A549 (cell line): ENCODE measurements at regions not wholly inside any gene's neighbourhood (a gene's known extent, or its start where the extent isn't known, plus 50 kb on each side); places are given as distances from the start of the nearest gene placed in this dataset.
A peak's percentile ranks its signal among the peaks of the same experiment; 100 is the strongest.

Experiments used
- ATAC-seq, 2 experiments: fragments of 200-7000 bp in 1 of 2; fragments of >200 bp in 1 of 2; cut with Nextera tagmentation in 1 of 2; cut with Tn5 transposase in 1 of 2; 3 replicates each; pipeline versions ENCODE4 v1.8.0 to v1.9.1; 2018 to 2020; ENCODE audit warnings: mild to moderate bottlenecking in 1 of 2, moderate library complexity in 1 of 2
- CTCF ChIA-PET: fragments of 300-600 bp; sonication (Branson Sonifier 250); formaldehyde crosslinking; extraction: SDS; loops from one replicate; lab custom pipeline; 2021; ENCODE audit warnings: antibody characterized with exemption, inconsistent platforms; lab: Yijun Ruan, JAX
- POLR2A ChIA-PET: fragments of 350-600 bp; formaldehyde crosslinking; extraction: SDS; loops from one replicate; lab custom pipeline; 2021; ENCODE audit warnings: antibody characterized with exemption, inconsistent platforms; lab: Yijun Ruan, JAX
- DNase-seq, 2 experiments: peaks; one replicate each; pipeline versions ENCODE4 v3.0.0 to v3.0.0-alpha.2; 2011 to 2016; ENCODE audit warnings: low read depth in 1 of 2, low spot score in 1 of 2
- FAIRE-seq: peaks from 2 replicates; lab custom pipeline; 2011; peaks lifted over from hg19 to GRCh38; lab: Jason Lieb, UNC
- H3K27ac ChIP-seq, 2 experiments: fragments of >200 bp; sonication (Bioruptor Twin); formaldehyde crosslinking; 3 replicates each; pipeline ENCODE4 v1.5.1; 2016 to 2017
- H3K4me1 ChIP-seq: fragments of >200 bp; sonication (Bioruptor Twin); formaldehyde crosslinking; 3 replicates; pipeline ENCODE4 v1.6.1; 2016
- H3K4me2 ChIP-seq: fragments of >200 bp; sonication (Bioruptor Twin); formaldehyde crosslinking; 3 replicates; pipeline ENCODE4 v1.6.1; 2016
- H3K4me3 ChIP-seq: fragments of >200 bp; sonication (Bioruptor Twin); formaldehyde crosslinking; 3 replicates; pipeline ENCODE4 v1.5.1; 2016
- H3K9me3 ChIP-seq: fragments of >200 bp; sonication (Bioruptor Twin); formaldehyde crosslinking; 3 replicates; pipeline ENCODE4 v1.6.1; 2016
- BCL3 ChIP-seq: fragments of >200 bp; sonication (Bioruptor Twin); formaldehyde crosslinking; IDR thresholded peaks from 3 replicates; pipeline ENCODE4 v1.6.1; 2016
- BHLHE40 ChIP-seq: IDR thresholded peaks from 2 replicates; pipeline ENCODE4 v1.6.1; 2012; ENCODE audit warnings: low read depth, low read length, inconsistent platforms
- CBX2 ChIP-seq: fragments of 200-600 bp; sonication (generic); IDR thresholded peaks from 2 replicates; pipeline ENCODE4 v1.6.1; 2016; ENCODE audit warnings: low read depth, mild to moderate bottlenecking, borderline replicate concordance
- CBX8 ChIP-seq: fragments of 200-600 bp; sonication (generic); IDR thresholded peaks from 2 replicates; pipeline ENCODE4 v1.6.1; 2016
- CHD2 ChIP-seq: fragments of 150-350 bp; IDR thresholded peaks from 2 replicates; pipeline ENCODE4 v1.6.1; 2014; ENCODE audit warnings: low read length; ENCODE audit not compliant: partially characterized antibody
- EHF ChIP-seq: fragments of 250-450 bp; sonication (Bioruptor Pico); IDR thresholded peaks from 2 replicates; pipeline ENCODE4 v1.5.0; 2020; ENCODE audit warnings: mild to moderate bottlenecking
- EP300 ChIP-seq, 2 experiments: fragments of >200 bp; sonication (Bioruptor Twin); formaldehyde crosslinking; IDR thresholded peaks; 2 replicates in 1 of 2; 3 replicates in 1 of 2; pipeline ENCODE4 v1.6.1; 2016 to 2017
- FOSB ChIP-seq: fragments of 250-450 bp; sonication (Bioruptor Pico); IDR thresholded peaks from 2 replicates; pipeline ENCODE4 v1.5.0; 2020; ENCODE audit warnings: mild to moderate bottlenecking, moderate library complexity
- FOXS1 ChIP-seq: fragments of 250-450 bp; sonication (Bioruptor Pico); IDR thresholded peaks from 2 replicates; pipeline ENCODE4 v1.5.0; 2020; ENCODE audit warnings: mild to moderate bottlenecking, moderate library complexity
- GATA3 ChIP-seq: IDR thresholded peaks from 2 replicates; pipeline ENCODE4 v1.6.1; 2012; ENCODE audit warnings: borderline replicate concordance
- HEYL ChIP-seq: fragments of 250-450 bp; sonication (Bioruptor Pico); IDR thresholded peaks from 2 replicates; pipeline ENCODE4 v1.8.0; 2021; ENCODE audit warnings: mild to moderate bottlenecking, moderate library complexity
- HMGXB4 ChIP-seq: fragments of 250-450 bp; sonication (Bioruptor Pico); IDR thresholded peaks from 2 replicates; pipeline ENCODE4 v1.5.0; 2021; ENCODE audit warnings: mild to moderate bottlenecking, moderate library complexity, borderline replicate concordance
- HOXA7 ChIP-seq: fragments of 250-450 bp; sonication (Bioruptor Pico); IDR thresholded peaks from 2 replicates; pipeline ENCODE4 v1.5.0; 2020; ENCODE audit warnings: mild to moderate bottlenecking, moderate library complexity
- HOXB13 ChIP-seq: fragments of 250-450 bp; sonication (Bioruptor Pico); IDR thresholded peaks from 2 replicates; pipeline ENCODE4 v1.5.0; 2020; ENCODE audit warnings: low read depth, mild to moderate bottlenecking, moderate library complexity
- MAFK ChIP-seq: fragments of 450-650 bp; IDR thresholded peaks from 2 replicates; pipeline ENCODE4 v1.6.1; 2014; ENCODE audit not compliant: partially characterized antibody
- MAZ ChIP-seq: fragments of 150-350 bp; IDR thresholded peaks from 2 replicates; pipeline ENCODE4 v1.6.1; 2014; ENCODE audit warnings: antibody characterized with exemption, low read depth, low read length, borderline replicate concordance
- NR3C1 ChIP-seq: fragments of >200 bp; sonication (Bioruptor Twin); formaldehyde crosslinking; IDR thresholded peaks from 3 replicates; pipeline ENCODE4 v1.6.1; 2017
- PBX3 ChIP-seq: IDR thresholded peaks from 2 replicates; pipeline ENCODE4 v1.6.1; 2012
- POLR2A ChIP-seq: IDR thresholded peaks from 2 replicates; pipeline ENCODE4 v1.6.1; 2012; ENCODE audit warnings: mild to moderate bottlenecking, low read length
- POLR2AphosphoS2 ChIP-seq: conservative IDR thresholded peaks from 2 replicates; pipeline ENCODE4 v1.6.1; 2012; ENCODE audit warnings: low read length, improper control_type of control experiment, inconsistent platforms
- RARB ChIP-seq: fragments of 250-450 bp; sonication (Bioruptor Pico); IDR thresholded peaks from 2 replicates; pipeline ENCODE4 v1.8.0; 2021; ENCODE audit warnings: mild to moderate bottlenecking, moderate library complexity
- RNF2 ChIP-seq: fragments of 200-600 bp; sonication (generic); IDR thresholded peaks from 2 replicates; pipeline ENCODE4 v1.6.1; 2016; ENCODE audit warnings: low read depth, mild to moderate bottlenecking, antibody characterized with exemption, moderate library complexity, borderline replicate concordance
- SMC3 ChIP-seq: fragments of >200 bp; sonication (Bioruptor Twin); formaldehyde crosslinking; IDR thresholded peaks from 3 replicates; pipeline ENCODE4 v1.6.1; 2018; ENCODE audit warnings: inconsistent platforms
- TFCP2L1 ChIP-seq: fragments of 250-450 bp; sonication (Bioruptor Pico); IDR thresholded peaks from 2 replicates; pipeline ENCODE4 v1.5.0; 2021; ENCODE audit warnings: mild to moderate bottlenecking
- ZSCAN20 ChIP-seq: fragments of 250-450 bp; sonication (Bioruptor Pico); IDR thresholded peaks from 2 replicates; pipeline ENCODE4 v1.8.0; 2022; ENCODE audit warnings: mild to moderate bottlenecking, moderate library complexity
- WGBS: methylation state at CpG from one replicate; pipeline ENCODE4 v1.1.6; 2017; ENCODE audit errors: missing lambda C conversion rate; 5-methylcytosine and 5-hydroxymethylcytosine counted together
- TF ChIP-seq, protein P1 (sequence below): fragments of 450-650 bp; IDR thresholded peaks from 2 replicates; pipeline ENCODE4 v1.6.1; 2014; ENCODE audit warnings: antibody characterized with exemption
- TF ChIP-seq, protein P2 (sequence below): IDR thresholded peaks from 2 replicates; pipeline ENCODE4 v1.6.1; 2012; ENCODE audit warnings: low read depth, borderline replicate concordance

DNA sequence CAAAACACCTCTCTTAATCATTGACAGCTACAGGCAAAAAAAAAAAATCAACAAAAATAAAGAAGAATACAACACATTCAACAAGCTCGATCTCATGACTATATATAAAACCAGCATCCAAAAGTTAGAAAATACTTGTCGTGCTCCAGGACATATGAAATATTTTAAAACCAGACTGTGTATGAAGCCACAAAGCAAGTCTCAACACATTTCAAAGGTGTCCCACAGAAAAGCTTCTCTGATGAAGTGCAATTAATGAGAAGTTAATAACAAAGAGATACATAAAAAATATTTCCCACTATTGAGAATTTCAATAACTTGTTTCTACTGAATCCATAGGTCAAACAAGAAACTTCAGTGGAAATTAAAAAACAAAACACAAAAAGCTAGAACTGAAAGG lies 178.7 kb downstream of the PLK2 start:
- Histone ChIP-seq H3K4me1 (no peaks in the 10 kb centered on the region), H3K4me3 (no peak overlapping the region), H3K9me3 (no peaks in the 10 kb centered on the region), H3K27ac (no peak overlapping the region)
- POLR2A ChIA-PET: no interaction called here
- ATAC-seq (no peak), FAIRE-seq (no peak)
- 81% methylated on average over 2 of the region's 2 CpGs for WGBS
- TF ChIP-seq HEYL (CRISPR knock-in tag) (no peak), HOXA7 (CRISPR knock-in tag) (no peak), CBX2 (no peak), SMC3 (no peak), TFCP2L1 (no peak), CHD2 (no peak), NR3C1 (no peak), POLR2AphosphoS2 (no peak), FOXS1 (CRISPR knock-in tag) (no peak), HMGXB4 (CRISPR knock-in tag) (no peak), RARB (no peak), HOXB13 (no peak), EHF (CRISPR knock-in tag) (no peak)
- TF ChIP-seq, protein P1, sequence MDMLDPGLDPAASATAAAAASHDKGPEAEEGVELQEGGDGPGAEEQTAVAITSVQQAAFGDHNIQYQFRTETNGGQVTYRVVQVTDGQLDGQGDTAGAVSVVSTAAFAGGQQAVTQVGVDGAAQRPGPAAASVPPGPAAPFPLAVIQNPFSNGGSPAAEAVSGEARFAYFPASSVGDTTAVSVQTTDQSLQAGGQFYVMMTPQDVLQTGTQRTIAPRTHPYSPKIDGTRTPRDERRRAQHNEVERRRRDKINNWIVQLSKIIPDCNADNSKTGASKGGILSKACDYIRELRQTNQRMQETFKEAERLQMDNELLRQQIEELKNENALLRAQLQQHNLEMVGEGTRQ: no peak
- TF ChIP-seq, all 56 proteins: peak for 0
- CTCF ChIA-PET: no interaction called here
- no peak for DNase-seq
- H3K4me2 ChIP-seq: no peak overlapping the region

DNA sequence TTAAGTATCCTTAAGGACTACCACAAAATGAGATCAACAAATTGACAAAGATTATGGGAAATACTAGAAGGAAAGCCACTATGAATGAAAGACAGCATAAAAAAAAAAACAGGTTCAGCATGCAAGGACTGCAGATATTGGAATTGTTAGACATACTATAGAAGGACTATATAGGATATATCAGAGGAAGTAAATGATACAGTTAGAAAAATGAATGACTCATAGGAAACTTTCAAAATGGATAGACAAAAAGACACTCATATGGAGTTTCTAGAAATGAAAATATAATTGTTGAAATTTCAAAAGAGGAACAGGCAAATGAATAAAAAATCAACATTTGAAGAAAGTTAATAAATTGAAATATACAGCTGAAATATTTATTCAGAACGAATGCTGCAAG lies 180.6 kb downstream of the PLK2 start:
- TF ChIP-seq RARB: no peak
- no peak for TF ChIP-seq EP300 (IDR thresholded peaks at IDR 0.05)
- no peak for TF ChIP-seq FOXS1 (CRISPR knock-in tag)
- no peak for TF ChIP-seq MAZ
- ChIA-PET CTCF (no interaction called here), POLR2A (no interaction called here)
- WGBS: 73% methylated on average over 1 of the region's 1 CpG
- Histone ChIP-seq H3K4me2 (no peak overlapping the region), H3K9me3 (no peaks in the 10 kb centered on the region), H3K4me3 (no peak overlapping the region), H3K27ac (no peak overlapping the region), H3K4me1 (peaks cover 2% of the 10 kb centered on the region; the same call in 1 of the 3 replicates)
- FAIRE-seq (no peak), DNase-seq (no peak), ATAC-seq (no peak)

DNA sequence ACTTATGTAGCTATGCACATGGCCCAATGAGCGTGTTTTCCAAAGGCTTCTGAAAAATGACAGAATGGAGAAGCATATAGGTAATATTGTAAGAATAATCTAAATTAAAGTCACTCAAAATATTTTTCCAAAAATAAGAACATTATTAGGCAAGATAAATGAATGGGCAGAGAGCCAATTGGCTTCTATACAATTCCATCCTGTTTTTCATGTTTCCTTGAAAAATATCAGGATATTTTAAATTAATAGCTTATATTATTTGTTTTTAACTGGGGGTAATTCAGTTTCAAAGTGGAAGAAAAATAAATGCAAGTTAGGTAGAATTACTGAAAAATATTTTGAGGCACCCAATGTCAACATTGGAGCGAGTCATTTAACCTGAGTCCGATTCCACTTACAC lies 183.5 kb downstream of the PLK2 start:
- FAIRE-seq (no peak), ATAC-seq (no peak), DNase-seq (no peak)
- H3K4me3 ChIP-seq: no peak overlapping the region
- TF ChIP-seq EHF (CRISPR knock-in tag) (no peak), GATA3 (no peak), CHD2 (no peak), FOSB (CRISPR knock-in tag) (no peak), ZSCAN20 (CRISPR knock-in tag) (no peak), HOXA7 (CRISPR knock-in tag) (no peak), POLR2A (no peak)
- no peak overlapping the region for H3K4me2 ChIP-seq
- no peaks in the 10 kb centered on the region for H3K9me3 ChIP-seq
- H3K27ac ChIP-seq: no peak overlapping the region
- H3K4me1 ChIP-seq: peaks cover 10% of the 10 kb centered on the region; the same call in 2 of the 3 replicates
- ChIA-PET CTCF (interaction anchor here (1.0 to 1.4 kb wide), 2 partner anchors 8 to 10 kb away, joined by 3 to 4 read pairs; no protein-coding TSS in a partner anchor), POLR2A (interaction anchor here (0.6 kb wide), 1 partner anchor 339 kb away, joined by 4 read pairs; no protein-coding TSS in a partner anchor)
- WGBS: 85% methylated on average over 3 of the region's 3 CpGs

DNA sequence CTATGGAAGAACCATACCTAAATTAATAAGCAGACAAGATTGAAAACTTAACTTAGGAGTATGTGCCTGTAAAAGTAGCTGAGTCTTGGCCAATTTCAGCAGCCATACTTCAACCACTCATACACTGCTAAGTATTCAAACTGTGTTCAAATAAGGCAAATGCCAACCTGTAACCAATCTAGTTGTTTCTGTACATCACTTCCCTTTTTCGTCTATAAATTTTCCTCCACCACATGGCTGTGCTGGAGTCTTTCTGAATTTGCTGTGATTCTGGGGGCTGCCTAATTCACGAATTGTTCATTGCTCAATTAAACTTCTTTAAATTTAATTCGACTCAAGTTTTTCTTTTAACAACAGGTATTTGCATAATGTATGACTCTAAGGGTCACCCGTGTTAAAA lies 184.4 kb downstream of the PLK2 start:
- FAIRE-seq (peak; percentile 56), ATAC-seq (no peak)
- POLR2A ChIA-PET: no interaction called here
- TF ChIP-seq, protein P2, sequence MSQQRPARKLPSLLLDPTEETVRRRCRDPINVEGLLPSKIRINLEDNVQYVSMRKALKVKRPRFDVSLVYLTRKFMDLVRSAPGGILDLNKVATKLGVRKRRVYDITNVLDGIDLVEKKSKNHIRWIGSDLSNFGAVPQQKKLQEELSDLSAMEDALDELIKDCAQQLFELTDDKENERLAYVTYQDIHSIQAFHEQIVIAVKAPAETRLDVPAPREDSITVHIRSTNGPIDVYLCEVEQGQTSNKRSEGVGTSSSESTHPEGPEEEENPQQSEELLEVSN: no peak
- TF ChIP-seq CBX8: no peak
- TF ChIP-seq CHD2: no peak
- no peak for TF ChIP-seq EHF (CRISPR knock-in tag)
- no peak for TF ChIP-seq BHLHE40
- no peak for TF ChIP-seq PBX3
- TF ChIP-seq MAFK: no peak
- no peak for TF ChIP-seq RNF2
- TF ChIP-seq BCL3: no peak

More for the DNA sequence above, 184.4 kb downstream of the PLK2 start:
- H3K4me3 ChIP-seq: no peak overlapping the region
- H3K4me2 ChIP-seq: no peak overlapping the region
- DNase-seq: no peak
- CTCF ChIA-PET: interaction anchor here (1.0 to 1.4 kb wide), 2 partner anchors 9 to 11 kb away, joined by 3 to 4 read pairs; no protein-coding TSS in a partner anchor
- H3K27ac ChIP-seq: no peak overlapping the region
- WGBS: 83% methylated on average over 4 of the region's 4 CpGs
- H3K9me3 ChIP-seq: no peaks in the 10 kb centered on the region
- H3K4me1 ChIP-seq: peaks cover 10% of the 10 kb centered on the region; the same call in 2 of the 3 replicates
